SK-N-SH treated with all-trans-retinoic acid at 6 μM for 48 hours (cell line): ENCODE measurements at regions not wholly inside any gene's neighbourhood (a gene's known extent, or its start where the extent isn't known, plus 50 kb on each side); places are given as distances from the start of the nearest gene placed in this dataset.

Source experiments
- ATAC-seq: fragments of 200-7000 bp; cut with Tn5 transposase; 3 replicates; pipeline ENCODE4 v1.9.1; 2020; ENCODE audit warnings: mild to moderate bottlenecking, moderate library complexity
- ARNTL ChIP-seq: fragments of 450-650 bp; formaldehyde crosslinking; IDR thresholded peaks from 2 replicates; pipeline ENCODE4 v1.5.0; 2020; ENCODE audit warnings: low read depth, mild to moderate bottlenecking, moderate library complexity, borderline replicate concordance
- BACH2 ChIP-seq: fragments of 250-450 bp; sonication (Bioruptor Pico); IDR thresholded peaks from 2 replicates; pipeline ENCODE4 v1.9.0; 2021; ENCODE audit warnings: mild to moderate bottlenecking, borderline replicate concordance
- CREB5 ChIP-seq: fragments of 250-450 bp; sonication (Bioruptor Pico); IDR thresholded peaks from 2 replicates; pipeline ENCODE4 v1.5.1; 2020; ENCODE audit warnings: low read depth, mild to moderate bottlenecking, moderate library complexity
- CSRNP3 ChIP-seq: fragments of 250-450 bp; sonication (Bioruptor Pico); IDR thresholded peaks from 2 replicates; pipeline ENCODE4 v1.5.1; 2021; ENCODE audit warnings: mild to moderate bottlenecking, moderate library complexity
- ESRRG ChIP-seq: fragments of 250-450 bp; sonication (Bioruptor Pico); IDR thresholded peaks from 2 replicates; pipeline ENCODE4 v1.6.1; 2021; ENCODE audit warnings: mild to moderate bottlenecking
- GLIS3 ChIP-seq: fragments of 250-450 bp; sonication (Bioruptor Pico); IDR thresholded peaks from 2 replicates; pipeline ENCODE4 v1.5.0; 2020; ENCODE audit warnings: mild to moderate bottlenecking, moderate library complexity
- ISL1 ChIP-seq: fragments of 250-450 bp; sonication (Bioruptor Pico); IDR thresholded peaks from 2 replicates; pipeline ENCODE4 v2.1.2; 2022; ENCODE audit warnings: mild to moderate bottlenecking, moderate library complexity
- OSR1 ChIP-seq: fragments of 250-450 bp; sonication (Bioruptor Pico); IDR thresholded peaks from 2 replicates; pipeline ENCODE4 v1.8.0; 2022; ENCODE audit warnings: moderate library complexity, mild to moderate bottlenecking, inconsistent platforms
- PATZ1 ChIP-seq: fragments of 250-450 bp; sonication (Bioruptor Pico); IDR thresholded peaks from 2 replicates; pipeline ENCODE4 v1.8.0; 2020; ENCODE audit warnings: mild to moderate bottlenecking, moderate library complexity, borderline replicate concordance
- PPARA ChIP-seq: fragments of 250-450 bp; sonication (Bioruptor Pico); IDR thresholded peaks from 2 replicates; pipeline ENCODE4 v1.5.0; 2020; ENCODE audit warnings: mild to moderate bottlenecking, borderline replicate concordance
- RARB ChIP-seq: fragments of 250-450 bp; sonication (Bioruptor Pico); IDR thresholded peaks from 2 replicates; pipeline ENCODE4 v1.8.0; 2021; ENCODE audit warnings: mild to moderate bottlenecking, moderate library complexity
- SNAI2 ChIP-seq: fragments of 250-450 bp; sonication (Bioruptor Pico); IDR thresholded peaks from 2 replicates; pipeline ENCODE4 v1.5.0; 2020; ENCODE audit warnings: mild to moderate bottlenecking, moderate library complexity
- TCF4 ChIP-seq: fragments of 250-450 bp; sonication (Bioruptor Pico); IDR thresholded peaks from 2 replicates; pipeline ENCODE4 v1.8.0; 2021; ENCODE audit warnings: mild to moderate bottlenecking, moderate library complexity, borderline replicate concordance
- TOX ChIP-seq: fragments of 250-450 bp; sonication (Bioruptor Pico); IDR thresholded peaks from 2 replicates; pipeline ENCODE4 v1.8.0; 2021; ENCODE audit warnings: mild to moderate bottlenecking, moderate library complexity, borderline replicate concordance
- ZC3H10 ChIP-seq: fragments of 250-450 bp; sonication (Bioruptor Pico); IDR thresholded peaks from 2 replicates; pipeline ENCODE4 v1.5.1; 2021; ENCODE audit warnings: mild to moderate bottlenecking, moderate library complexity
- ZFP3 ChIP-seq: fragments of 250-450 bp; sonication (Bioruptor Pico); IDR thresholded peaks from 2 replicates; pipeline ENCODE4 v1.5.0; 2020; ENCODE audit warnings: mild to moderate bottlenecking, moderate library complexity
- ZFP30 ChIP-seq: fragments of 450-650 bp; formaldehyde crosslinking; IDR thresholded peaks from 2 replicates; pipeline ENCODE4 v1.5.0; 2022; ENCODE audit warnings: mild to moderate bottlenecking, moderate library complexity
- ZNF565 ChIP-seq: fragments of 450-650 bp; formaldehyde crosslinking; conservative IDR thresholded peaks from 2 replicates; pipeline ENCODE4 v1.5.0; 2020; ENCODE audit warnings: low read depth, mild to moderate bottlenecking, moderate library complexity
- ZNF70 ChIP-seq: fragments of 450-650 bp; formaldehyde crosslinking; IDR thresholded peaks from 2 replicates; pipeline ENCODE4 v1.5.0; 2020; ENCODE audit warnings: mild to moderate bottlenecking, moderate library complexity
- TF ChIP-seq, protein P1 (sequence below): fragments of 250-450 bp; sonication (Bioruptor Pico); IDR thresholded peaks from 2 replicates; pipeline ENCODE4 v1.5.0; 2020; ENCODE audit warnings: mild to moderate bottlenecking, moderate library complexity

- TF ChIP-seq CREB5 (CRISPR knock-in tag) (no peak), ZC3H10 (CRISPR knock-in tag) (no peak)
- TF ChIP-seq, protein P1, sequence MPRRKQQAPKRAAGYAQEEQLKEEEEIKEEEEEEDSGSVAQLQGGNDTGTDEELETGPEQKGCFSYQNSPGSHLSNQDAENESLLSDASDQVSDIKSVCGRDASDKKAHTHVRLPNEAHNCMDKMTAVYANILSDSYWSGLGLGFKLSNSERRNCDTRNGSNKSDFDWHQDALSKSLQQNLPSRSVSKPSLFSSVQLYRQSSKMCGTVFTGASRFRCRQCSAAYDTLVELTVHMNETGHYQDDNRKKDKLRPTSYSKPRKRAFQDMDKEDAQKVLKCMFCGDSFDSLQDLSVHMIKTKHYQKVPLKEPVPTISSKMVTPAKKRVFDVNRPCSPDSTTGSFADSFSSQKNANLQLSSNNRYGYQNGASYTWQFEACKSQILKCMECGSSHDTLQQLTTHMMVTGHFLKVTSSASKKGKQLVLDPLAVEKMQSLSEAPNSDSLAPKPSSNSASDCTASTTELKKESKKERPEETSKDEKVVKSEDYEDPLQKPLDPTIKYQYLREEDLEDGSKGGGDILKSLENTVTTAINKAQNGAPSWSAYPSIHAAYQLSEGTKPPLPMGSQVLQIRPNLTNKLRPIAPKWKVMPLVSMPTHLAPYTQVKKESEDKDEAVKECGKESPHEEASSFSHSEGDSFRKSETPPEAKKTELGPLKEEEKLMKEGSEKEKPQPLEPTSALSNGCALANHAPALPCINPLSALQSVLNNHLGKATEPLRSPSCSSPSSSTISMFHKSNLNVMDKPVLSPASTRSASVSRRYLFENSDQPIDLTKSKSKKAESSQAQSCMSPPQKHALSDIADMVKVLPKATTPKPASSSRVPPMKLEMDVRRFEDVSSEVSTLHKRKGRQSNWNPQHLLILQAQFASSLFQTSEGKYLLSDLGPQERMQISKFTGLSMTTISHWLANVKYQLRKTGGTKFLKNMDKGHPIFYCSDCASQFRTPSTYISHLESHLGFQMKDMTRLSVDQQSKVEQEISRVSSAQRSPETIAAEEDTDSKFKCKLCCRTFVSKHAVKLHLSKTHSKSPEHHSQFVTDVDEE (CRISPR knock-in tag) = no peak
Measured at GRCh38 chr5:35383041-35383440, 152.8 kb upstream of the PRLR start (continued).

GRCh38 chr5:35377653-35378052 lies 147.4 kb upstream of the PRLR start:
- no peak for ATAC-seq
- no peak for TF ChIP-seq PPARA (CRISPR knock-in tag)
- no peak for TF ChIP-seq RARB
- TF ChIP-seq, protein P1 (CRISPR knock-in tag) = no peak
- no peak for TF ChIP-seq ISL1 (CRISPR knock-in tag)
- TF ChIP-seq ZFP3 = no peak
- TF ChIP-seq TCF4 = no peak
- TF ChIP-seq GLIS3 (CRISPR knock-in tag) = no peak
- TF ChIP-seq ZNF565 = no peak
- no peak for TF ChIP-seq ARNTL (CRISPR knock-in tag)
- TF ChIP-seq PATZ1 = no peak
- TF ChIP-seq ZC3H10 (CRISPR knock-in tag) = no peak
- no peak for TF ChIP-seq ESRRG (CRISPR knock-in tag)
- TF ChIP-seq BACH2 (CRISPR knock-in tag) = no peak
- TF ChIP-seq SNAI2 = no peak
- no peak for TF ChIP-seq CREB5 (CRISPR knock-in tag)
- no peak for TF ChIP-seq OSR1 (CRISPR knock-in tag)

GRCh38 chr5:35374584-35374983 lies 144.3 kb upstream of the PRLR start:
- no peak for ATAC-seq
- no peak for TF ChIP-seq ISL1 (CRISPR knock-in tag)
- TF ChIP-seq OSR1 (CRISPR knock-in tag) = no peak
- no peak for TF ChIP-seq ESRRG (CRISPR knock-in tag)

DNA sequence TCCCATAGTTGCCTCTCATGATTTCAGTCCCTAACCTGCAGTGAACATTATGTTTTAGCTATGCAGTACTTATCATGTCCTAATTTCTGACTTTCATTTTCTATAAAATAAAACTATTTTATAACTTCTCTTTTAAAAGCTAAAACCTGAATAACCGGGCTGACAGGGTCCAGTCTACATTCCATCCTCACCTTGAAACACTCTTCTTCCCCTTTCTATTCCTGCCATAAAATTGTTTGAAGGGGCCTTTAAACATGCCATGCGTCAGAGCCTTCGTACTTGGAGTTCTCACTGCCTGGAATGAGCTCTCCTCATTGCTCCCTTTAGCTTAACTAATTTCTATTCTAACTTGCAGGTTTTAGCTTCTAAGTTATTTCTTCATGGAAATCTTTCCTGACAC lies 143.0 kb upstream of the PRLR start:
- no peak for ATAC-seq
- TF ChIP-seq ZC3H10 (CRISPR knock-in tag) = no peak
- no peak for TF ChIP-seq OSR1 (CRISPR knock-in tag)
- no peak for TF ChIP-seq CSRNP3
- no peak for TF ChIP-seq PPARA (CRISPR knock-in tag)
- no peak for TF ChIP-seq ESRRG (CRISPR knock-in tag)
- TF ChIP-seq ZFP3 = no peak
- no peak for TF ChIP-seq ZFP30 (CRISPR knock-in tag)
- TF ChIP-seq SNAI2 = no peak
- no peak for TF ChIP-seq TOX (CRISPR knock-in tag)
- TF ChIP-seq ZNF70 (CRISPR knock-in tag) = no peak
- no peak for TF ChIP-seq TCF4
- TF ChIP-seq, protein P1 (CRISPR knock-in tag) = no peak
